Liver (tissue), 7 donors: ENCODE measurements at regions not wholly inside any gene's neighbourhood (a gene's known extent, or its start where the extent isn't known, plus 50 kb on each side); places are given as distances from the start of the nearest gene placed in this dataset.

Experiments
- DNase-seq: peaks from one replicate; pipeline ENCODE4 v3.0.0-alpha.2; 2017; ENCODE audit warnings: low spot score
- H3K27ac ChIP-seq, 2 donors: one replicate each; pipeline ENCODE4 v1.7.0; 2013; ENCODE audit warnings: inconsistent platforms in 2 of 2, low read length in 2 of 2, control low read depth in 1 of 2, low read depth in 1 of 2, mild to moderate bottlenecking in 1 of 2
- H3K27me3 ChIP-seq, 4 donors: one replicate each; pipeline versions ENCODE4 v1.6.1 to v1.7.0; 2013; ENCODE audit warnings: low read length in 3 of 4, inconsistent platforms in 1 of 4, mild to moderate bottlenecking in 1 of 4, moderate library complexity in 1 of 4; ENCODE audit not compliant: control insufficient read depth in 4 of 4, insufficient read depth in 4 of 4
- H3K36me3 ChIP-seq, 4 donors: one replicate each; pipeline versions ENCODE4 v1.6.1 to v1.7.0; 2013; ENCODE audit warnings: low read length in 3 of 4, mild to moderate bottlenecking in 3 of 4, low read depth in 1 of 4, moderate library complexity in 1 of 4; ENCODE audit not compliant: control insufficient read depth in 4 of 4, insufficient read depth in 3 of 4
- H3K4me1 ChIP-seq, 4 donors: one replicate each; pipeline versions ENCODE4 v1.6.1 to v1.7.0; 2013; ENCODE audit warnings: low read length in 3 of 4, mild to moderate bottlenecking in 3 of 4, moderate library complexity in 1 of 4; ENCODE audit not compliant: control insufficient read depth in 4 of 4, insufficient read depth in 4 of 4
- H3K4me3 ChIP-seq, 3 donors: one replicate each; pipeline versions ENCODE4 v1.6.1 to v1.7.0; 2013; ENCODE audit warnings: low read length in 3 of 3, control low read depth in 1 of 3, low read depth in 1 of 3, mild to moderate bottlenecking in 1 of 3
- H3K9ac ChIP-seq, 2 donors: one replicate each; pipeline ENCODE4 v1.7.0; 2013; ENCODE audit warnings: low read length in 2 of 2, mild to moderate bottlenecking in 2 of 2, moderate library complexity in 2 of 2, control low read depth in 1 of 2, low read depth in 1 of 2
- H3K9me3 ChIP-seq, 4 donors: one replicate each; pipeline versions ENCODE4 v1.6.1 to v1.7.0; 2013; ENCODE audit warnings: low read length in 3 of 4; ENCODE audit not compliant: control insufficient read depth in 4 of 4
- ATF3 ChIP-seq: IDR thresholded peaks from 2 replicates; pipeline ENCODE4 v1.6.1; 2016; ENCODE audit warnings: antibody characterized with exemption
- EGR1 ChIP-seq, 2 donors: IDR thresholded peaks; 2 replicates each; pipeline ENCODE4 v1.6.1; 2016 to 2018; ENCODE audit warnings: antibody characterized with exemption in 2 of 2, low read depth in 2 of 2
- FOXA1 ChIP-seq: IDR thresholded peaks from 2 replicates; pipeline ENCODE4 v1.6.1; 2016; ENCODE audit warnings: antibody characterized with exemption
- GABPA ChIP-seq, 2 donors: IDR thresholded peaks in 1 of 2; conservative IDR thresholded peaks in 1 of 2; 2 replicates each; pipeline ENCODE4 v1.6.1; 2016; ENCODE audit warnings: antibody characterized with exemption in 2 of 2, mild to moderate bottlenecking in 1 of 2, moderate library complexity in 1 of 2
- HNF4A ChIP-seq, 2 donors: conservative IDR thresholded peaks; 2 replicates each; pipeline ENCODE4 v1.6.1; 2016; ENCODE audit warnings: antibody characterized with exemption in 2 of 2, mild to moderate bottlenecking in 2 of 2
- HNF4G ChIP-seq: IDR thresholded peaks from 2 replicates; pipeline ENCODE4 v1.6.1; 2016; ENCODE audit warnings: antibody characterized with exemption
- JUND ChIP-seq, 2 donors: IDR thresholded peaks; 2 replicates each; pipeline ENCODE4 v1.6.1; 2016; ENCODE audit warnings: antibody characterized with exemption in 2 of 2
- MAX ChIP-seq: IDR thresholded peaks from 2 replicates; pipeline ENCODE4 v1.6.1; 2016; ENCODE audit warnings: antibody characterized with exemption
- NR2F2 ChIP-seq: IDR thresholded peaks from 2 replicates; pipeline ENCODE4 v1.6.1; 2016; ENCODE audit warnings: antibody characterized with exemption
- RAD21 ChIP-seq, 2 donors: IDR thresholded peaks; 2 replicates each; pipeline ENCODE4 v1.6.1; 2016; ENCODE audit warnings: antibody characterized with exemption in 2 of 2, mild to moderate bottlenecking in 2 of 2
- REST ChIP-seq: IDR thresholded peaks from 2 replicates; pipeline ENCODE4 v1.6.1; 2016; ENCODE audit warnings: antibody characterized with exemption, mild to moderate bottlenecking
- RXRA ChIP-seq, 2 donors: IDR thresholded peaks; 2 replicates each; pipeline ENCODE4 v1.6.1; 2017 to 2018; ENCODE audit warnings: antibody characterized with exemption in 2 of 2, mild to moderate bottlenecking in 1 of 2
- SP1 ChIP-seq: IDR thresholded peaks from 2 replicates; pipeline ENCODE4 v1.6.1; 2018; ENCODE audit warnings: antibody characterized with exemption, mild to moderate bottlenecking
- TAF1 ChIP-seq: conservative IDR thresholded peaks from 2 replicates; pipeline ENCODE4 v1.6.1; 2016; ENCODE audit warnings: antibody characterized with exemption, mild to moderate bottlenecking
- YY1 ChIP-seq: IDR thresholded peaks from 2 replicates; pipeline ENCODE4 v1.6.1; 2016; ENCODE audit warnings: antibody characterized with exemption, mild to moderate bottlenecking
- WGBS: extraction: QIAGEN DNeasy Blood & Tissue Kit; methylation state at CpG from one replicate; pipeline ENCODE4 v1.1.7; 2013; 5-methylcytosine and 5-hydroxymethylcytosine counted together
- TF ChIP-seq, protein P1 (sequence below): IDR thresholded peaks from 2 replicates; pipeline ENCODE4 v1.6.1; 2016; ENCODE audit warnings: antibody characterized with exemption
- donor health status: healthy.
- donor health status: healthy.
- donor health status: healthy.
- donor health status: healthy.

DNA sequence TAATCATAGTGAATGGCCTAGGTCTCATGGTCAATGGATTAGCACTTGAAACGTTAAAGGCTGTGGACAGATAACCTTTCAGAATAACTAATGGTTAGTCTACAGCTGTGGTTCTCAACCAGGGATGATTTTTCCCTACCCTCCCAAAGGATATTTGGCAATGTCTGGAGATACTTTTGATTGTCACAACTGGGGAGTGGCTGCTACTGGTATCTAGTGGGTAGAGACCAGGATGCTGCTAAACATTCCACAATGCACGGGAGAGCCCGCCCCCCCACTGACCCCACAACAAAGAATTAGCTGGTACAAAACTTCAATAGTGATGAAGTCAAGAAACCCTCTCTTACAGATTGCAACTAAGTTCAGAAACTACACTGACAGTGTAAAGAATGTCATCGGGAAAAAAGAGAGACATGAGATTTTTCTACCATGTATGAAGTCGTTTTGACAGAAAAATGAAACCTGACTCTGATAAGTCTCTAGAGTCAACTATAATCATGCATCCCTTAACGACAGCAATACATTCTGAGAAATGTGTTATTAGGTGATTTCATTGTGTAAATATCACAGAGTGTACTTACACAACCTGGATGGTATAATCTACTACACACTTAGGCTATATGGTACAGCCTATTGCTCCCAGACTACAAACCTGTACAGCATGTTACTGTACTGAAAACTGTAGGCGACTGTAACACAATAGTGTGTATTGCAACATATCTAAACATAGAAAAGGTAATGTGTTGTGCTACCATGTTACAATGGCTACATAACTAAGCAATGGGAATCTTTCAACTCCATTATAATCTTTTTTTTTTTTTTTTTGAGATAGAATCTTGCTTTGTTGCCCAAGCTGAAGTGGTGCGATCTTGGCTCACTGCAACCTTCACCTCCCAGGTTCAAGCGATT, 49.7 kb upstream of the PRDX6 start:
- H3K9ac ChIP-seq, result no peak overlapping the region
- H3K27me3 ChIP-seq, result no peaks in the 10 kb centered on the region
- no peak for TF ChIP-seq RXRA (IDR thresholded peaks at IDR 0.05)
- no peak for TF ChIP-seq NR2F2
- TF ChIP-seq YY1, result no peak
- TF ChIP-seq REST, result no peak
- TF ChIP-seq JUND (IDR thresholded peaks at IDR 0.05), result no peak
- TF ChIP-seq GABPA (IDR thresholded peaks at IDR 0.05 in 1 of 2, conservative IDR thresholded peaks at IDR 0.05 in 1 of 2), result no peak
- TF ChIP-seq EGR1 (IDR thresholded peaks at IDR 0.05; ENCODE audit: low read depth in 2 of 2), result no peak
- no peak for TF ChIP-seq HNF4G
- TF ChIP-seq MAX, result no peak
- no peak for TF ChIP-seq SP1
- no peak for TF ChIP-seq HNF4A (conservative IDR thresholded peaks at IDR 0.05)
- TF ChIP-seq FOXA1, result no peak
- TF ChIP-seq, protein P1, sequence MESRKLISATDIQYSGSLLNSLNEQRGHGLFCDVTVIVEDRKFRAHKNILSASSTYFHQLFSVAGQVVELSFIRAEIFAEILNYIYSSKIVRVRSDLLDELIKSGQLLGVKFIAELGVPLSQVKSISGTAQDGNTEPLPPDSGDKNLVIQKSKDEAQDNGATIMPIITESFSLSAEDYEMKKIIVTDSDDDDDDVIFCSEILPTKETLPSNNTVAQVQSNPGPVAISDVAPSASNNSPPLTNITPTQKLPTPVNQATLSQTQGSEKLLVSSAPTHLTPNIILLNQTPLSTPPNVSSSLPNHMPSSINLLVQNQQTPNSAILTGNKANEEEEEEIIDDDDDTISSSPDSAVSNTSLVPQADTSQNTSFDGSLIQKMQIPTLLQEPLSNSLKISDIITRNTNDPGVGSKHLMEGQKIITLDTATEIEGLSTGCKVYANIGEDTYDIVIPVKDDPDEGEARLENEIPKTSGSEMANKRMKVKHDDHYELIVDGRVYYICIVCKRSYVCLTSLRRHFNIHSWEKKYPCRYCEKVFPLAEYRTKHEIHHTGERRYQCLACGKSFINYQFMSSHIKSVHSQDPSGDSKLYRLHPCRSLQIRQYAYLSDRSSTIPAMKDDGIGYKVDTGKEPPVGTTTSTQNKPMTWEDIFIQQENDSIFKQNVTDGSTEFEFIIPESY, result no peak
- no peak for TF ChIP-seq RAD21 (IDR thresholded peaks at IDR 0.05)
- no peak for TF ChIP-seq TAF1
- TF ChIP-seq ATF3, result no peak
- H3K36me3 ChIP-seq, result no peaks in the 10 kb centered on the region
- H3K9me3 ChIP-seq, result no peaks in the 10 kb centered on the region
- WGBS, result 77% methylated on average over 9 of the region's 9 CpGs
- no peak overlapping the region for H3K4me3 ChIP-seq
- no peak overlapping the region for H3K27ac ChIP-seq
- H3K4me1 ChIP-seq, result peaks cover 0 to 9% (median 5%) of the 10 kb centered on the region in 4 donors
- DNase-seq, result no peak
